GM18517 (cell line): ENCODE measurements at regions not wholly inside any gene's neighbourhood (a gene's known extent, or its start where the extent isn't known, plus 50 kb on each side); places are given as distances from the start of the nearest gene placed in this dataset.

Experiments used
- ATAC-seq: cut with Tn5 transposase; IDR thresholded peaks from one replicate; pipeline ENCODE4 v1.9.1; 2021; ENCODE audit warnings: mild to moderate bottlenecking, moderate library complexity; ENCODE audit not compliant: unreplicated experiment

DNA sequence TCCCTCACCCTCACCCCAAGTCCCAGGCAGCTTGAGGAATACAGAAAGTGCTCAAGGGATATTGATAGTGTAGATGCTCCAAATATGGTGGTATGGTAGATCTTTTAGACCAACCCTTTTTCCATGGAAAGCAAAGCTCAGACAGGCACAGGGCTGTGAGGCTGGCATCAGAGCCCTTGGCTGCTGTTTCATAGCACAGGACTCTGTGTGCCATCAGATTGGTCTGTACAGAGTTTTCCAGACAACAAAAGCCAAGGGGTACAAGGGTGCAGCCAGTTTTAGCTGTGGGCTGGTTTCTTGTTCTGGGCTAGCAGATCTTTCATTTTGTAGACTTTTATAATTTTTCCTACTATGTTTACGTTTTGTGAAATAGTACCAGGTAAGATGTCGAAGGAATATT lies 296.9 kb upstream of the TNP1 start:
- no peak for ATAC-seq

DNA sequence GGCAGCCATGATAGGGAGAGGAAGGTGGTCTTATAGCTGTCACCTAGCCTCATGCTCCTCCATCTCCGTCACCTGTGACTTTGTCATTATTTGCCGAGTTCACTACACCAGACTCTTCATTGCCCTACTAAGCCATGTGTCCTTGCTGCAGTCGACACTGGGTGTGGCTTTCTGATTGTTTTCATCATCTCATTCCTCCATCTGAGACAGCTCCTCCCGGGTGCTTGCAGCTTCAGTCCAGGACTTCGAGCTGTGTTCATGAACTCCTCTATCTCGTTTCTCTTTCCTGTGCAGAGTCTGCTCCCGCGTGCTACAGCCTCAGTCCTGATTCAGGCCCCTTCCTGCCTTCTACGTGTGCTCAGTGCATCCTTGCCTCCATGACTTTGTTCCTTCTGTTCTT lies 295.1 kb upstream of the TNP1 start:
- ATAC-seq = no peak

DNA sequence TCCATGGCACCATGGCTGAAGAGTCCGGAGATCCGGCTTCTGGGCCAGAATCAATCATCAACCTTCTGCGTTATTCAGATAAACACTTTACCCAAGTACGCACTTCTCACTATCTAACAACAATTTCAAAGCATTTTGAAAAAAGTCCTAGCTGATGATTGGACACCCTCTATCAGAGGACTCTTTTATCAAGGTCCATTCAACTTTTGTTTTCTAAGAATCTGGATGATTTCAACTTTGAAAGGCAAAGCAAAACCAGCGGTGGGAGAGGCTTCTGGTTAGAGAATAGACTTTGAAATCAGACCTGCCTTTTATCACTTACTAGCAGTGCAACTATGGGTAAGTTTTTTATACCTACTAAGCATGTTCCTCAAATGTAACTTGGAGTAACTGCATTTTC lies 293.6 kb upstream of the TNP1 start:
- no peak for ATAC-seq

DNA sequence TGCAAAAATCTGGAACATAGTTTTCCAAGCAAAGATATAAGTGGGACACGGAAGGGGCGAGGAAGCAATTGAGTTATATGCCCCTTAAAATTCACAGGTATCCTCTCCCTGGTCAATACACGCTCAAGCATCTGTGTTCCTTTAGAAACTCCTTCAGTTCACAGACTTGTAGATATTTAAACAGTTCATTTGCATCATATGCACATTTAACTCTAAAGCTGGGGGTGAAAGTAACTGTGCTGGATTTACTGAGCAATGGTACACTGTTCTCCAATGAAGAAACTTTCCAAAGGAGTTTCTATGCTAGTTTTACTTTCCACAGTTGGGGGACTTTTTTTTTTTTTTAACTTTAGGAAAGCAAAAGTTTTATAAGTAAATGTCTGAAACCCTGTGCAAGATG lies 293.0 kb upstream of the TNP1 start:
- no peak for ATAC-seq

DNA sequence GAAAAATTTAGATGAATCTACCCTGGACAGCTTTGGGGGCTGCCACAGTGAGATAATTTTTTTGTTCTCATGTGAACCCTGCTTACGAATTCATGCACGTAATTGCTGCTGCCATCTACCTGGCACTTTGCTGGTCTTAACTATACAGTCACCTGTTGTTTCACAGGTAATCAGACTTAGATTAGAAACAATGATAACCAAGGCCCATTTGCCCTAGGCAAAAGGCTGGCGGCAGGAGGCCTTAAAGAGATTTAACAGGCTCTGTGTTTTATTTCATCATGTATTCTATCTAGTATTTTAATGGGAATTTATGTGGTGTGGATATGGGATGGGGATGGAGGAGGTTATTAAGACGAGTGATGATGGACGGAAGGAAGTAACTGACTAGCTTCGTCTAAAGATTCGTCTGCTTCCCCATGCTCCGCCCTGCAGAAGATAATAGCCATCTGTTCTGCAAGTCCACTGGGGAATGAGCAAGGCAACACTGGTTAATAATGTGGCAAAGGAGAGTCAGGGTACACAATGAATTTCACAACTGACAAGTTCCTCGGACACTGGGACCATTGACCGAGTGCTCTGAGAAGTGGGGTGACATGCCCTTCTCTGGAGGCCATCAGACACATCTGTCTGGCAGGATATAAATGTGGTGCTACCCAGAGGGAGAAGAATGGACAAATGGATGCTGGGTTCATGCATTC lies 291.8 kb upstream of the TNP1 start:
- no peak for ATAC-seq

DNA sequence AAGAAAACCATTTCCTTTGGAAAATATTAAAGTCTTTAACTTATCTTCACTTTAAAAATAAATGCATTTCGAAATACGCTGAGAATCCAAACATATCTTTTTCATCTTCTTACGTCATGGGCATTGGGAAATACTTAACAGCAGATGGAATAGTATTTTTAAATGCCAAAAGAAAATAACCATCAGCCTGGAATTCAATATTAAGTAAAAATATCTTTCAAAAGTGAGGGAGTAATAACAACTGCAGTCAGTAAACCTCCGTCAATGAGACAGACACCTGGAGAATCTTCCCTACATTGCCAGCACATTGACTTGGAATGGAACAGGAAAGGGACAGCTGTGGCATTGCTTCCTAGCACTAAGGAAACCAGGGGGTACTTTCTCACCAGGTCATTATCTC lies 290.4 kb upstream of the TNP1 start:
- no peak for ATAC-seq

DNA sequence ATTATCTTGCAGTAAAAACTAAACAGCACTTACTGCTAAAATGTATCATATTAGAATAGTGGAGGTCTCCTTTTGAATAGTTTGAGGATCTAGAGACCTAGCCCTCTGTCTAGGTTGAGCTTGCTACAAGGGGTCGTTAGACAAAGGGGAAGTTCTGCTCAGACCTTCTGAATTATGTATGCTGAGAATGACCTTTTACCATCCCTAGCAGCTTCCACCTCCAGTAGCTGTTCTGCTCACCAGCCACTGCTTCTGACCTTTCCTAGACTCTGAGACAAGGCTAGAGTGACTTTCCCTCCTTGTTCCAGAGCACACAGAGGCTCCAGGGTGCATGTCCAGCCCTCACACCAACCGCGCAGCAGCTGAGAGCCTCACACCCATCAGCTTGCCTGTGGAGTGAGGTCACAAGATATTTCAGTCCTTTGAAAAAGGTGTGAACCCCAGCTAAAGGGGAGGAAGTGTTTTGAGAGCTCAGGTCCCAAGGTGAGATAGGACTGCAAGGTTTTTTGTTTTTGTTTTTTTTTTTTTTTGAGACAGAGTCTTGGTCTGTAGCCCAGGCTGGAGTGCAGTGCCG lies 289.3 kb upstream of the TNP1 start:
- ATAC-seq = no peak

DNA sequence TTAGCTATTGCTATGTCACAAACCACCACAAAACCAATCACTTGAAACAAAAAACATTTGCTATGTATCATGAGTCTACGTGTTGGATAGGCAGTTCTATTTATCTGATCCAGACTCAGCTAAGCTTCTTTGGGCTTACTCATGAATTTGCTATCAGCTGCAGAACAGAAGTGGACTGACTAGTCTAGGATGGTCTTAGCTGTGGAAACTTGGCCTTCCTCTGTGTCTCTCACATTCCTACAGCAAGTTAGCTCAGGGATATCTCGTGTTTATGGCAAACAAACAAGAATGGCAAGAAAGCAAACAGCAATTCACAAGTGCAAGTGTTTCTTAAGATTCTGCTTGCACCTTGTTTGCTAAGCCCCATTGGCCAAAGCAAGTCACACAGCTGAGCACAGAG lies 288.0 kb upstream of the TNP1 start:
- no peak for ATAC-seq

DNA sequence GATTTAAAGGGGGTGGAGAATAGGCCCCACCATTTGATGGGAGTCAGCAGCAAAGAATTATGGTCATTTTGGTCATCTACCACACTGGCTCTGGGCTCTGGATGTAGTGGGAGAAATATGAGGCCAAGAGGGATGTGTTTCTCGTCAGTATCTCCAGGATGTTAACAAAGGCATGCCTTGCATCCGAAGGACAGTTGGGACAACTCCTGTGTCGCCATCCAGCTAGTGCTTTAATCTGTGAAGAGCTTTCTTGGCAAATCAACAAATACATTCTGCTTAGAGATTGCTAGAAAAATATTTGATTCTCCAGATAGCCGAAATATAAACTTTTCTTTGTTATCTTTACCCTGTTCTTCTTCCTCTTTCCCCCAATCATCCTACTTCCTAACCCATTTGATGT lies 287.1 kb upstream of the TNP1 start:
- no peak for ATAC-seq

DNA sequence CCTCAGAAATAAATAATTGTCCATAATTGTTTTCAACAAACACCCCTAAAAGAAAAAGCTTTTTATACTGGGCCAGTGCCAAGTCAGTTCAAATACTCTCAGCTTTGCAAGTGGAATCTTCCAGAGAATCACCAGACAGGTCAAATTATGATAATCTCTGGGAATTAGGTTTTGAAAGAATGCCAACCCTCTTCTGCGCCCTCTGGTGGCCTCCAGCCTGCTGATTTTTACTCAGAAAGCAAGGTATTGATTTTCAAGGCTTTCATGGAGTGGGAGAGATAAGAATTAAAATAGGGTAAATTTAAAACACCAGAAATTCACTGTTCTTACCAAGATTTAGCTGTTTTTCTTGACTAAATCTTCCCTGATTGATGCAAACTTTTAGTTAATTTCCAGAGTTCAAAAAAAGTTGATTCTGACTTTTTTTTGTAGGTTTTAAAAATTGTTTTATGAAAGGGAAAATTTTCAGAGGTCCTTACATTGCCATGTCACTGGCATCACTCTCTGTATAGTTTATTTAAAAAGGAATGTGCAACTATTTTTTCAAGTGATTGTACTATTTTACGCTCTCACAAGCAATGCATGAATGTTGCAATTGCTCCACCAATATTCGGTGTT lies 282.9 kb upstream of the TNP1 start:
- no peak for ATAC-seq

DNA sequence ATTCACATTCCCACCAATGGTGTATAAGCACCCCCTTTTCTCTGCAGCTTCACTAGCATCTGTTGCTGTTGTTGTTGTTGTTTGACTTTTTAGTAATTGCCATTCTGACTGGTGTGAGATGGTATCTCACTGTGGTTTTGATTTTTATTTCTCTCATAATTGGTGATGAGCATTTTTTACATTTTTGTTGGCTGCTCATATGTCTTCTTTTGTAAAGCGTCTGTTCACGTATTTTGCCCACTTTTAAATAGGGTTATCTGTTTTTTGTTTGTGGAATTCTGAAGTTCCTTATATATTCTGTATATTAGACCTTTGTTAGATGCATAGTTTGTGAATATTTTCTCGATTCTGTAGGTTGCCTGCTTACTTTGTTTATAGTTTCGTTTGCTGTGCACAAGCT lies 278.4 kb upstream of the TNP1 start:
- no peak for ATAC-seq

DNA sequence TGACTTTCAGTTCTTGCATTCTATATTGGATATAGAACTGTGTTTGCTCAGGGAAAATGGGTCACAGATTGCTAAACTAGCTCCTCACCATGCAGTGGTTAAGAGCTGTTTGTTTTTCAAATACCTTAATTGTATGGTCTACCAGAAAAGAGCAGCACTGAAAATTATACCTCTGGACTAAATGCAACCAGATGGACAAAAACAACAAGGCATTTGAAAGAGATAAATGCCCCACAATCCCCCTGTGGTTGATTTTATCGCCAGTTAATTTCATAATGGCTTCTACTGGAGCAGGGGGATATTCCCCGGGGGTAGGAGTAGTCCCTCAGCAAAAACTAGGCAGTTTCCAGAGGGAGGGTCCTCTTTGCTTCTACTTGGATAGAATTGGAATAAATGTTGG lies 267.9 kb upstream of the TNP1 start:
- ATAC-seq = no peak

DNA sequence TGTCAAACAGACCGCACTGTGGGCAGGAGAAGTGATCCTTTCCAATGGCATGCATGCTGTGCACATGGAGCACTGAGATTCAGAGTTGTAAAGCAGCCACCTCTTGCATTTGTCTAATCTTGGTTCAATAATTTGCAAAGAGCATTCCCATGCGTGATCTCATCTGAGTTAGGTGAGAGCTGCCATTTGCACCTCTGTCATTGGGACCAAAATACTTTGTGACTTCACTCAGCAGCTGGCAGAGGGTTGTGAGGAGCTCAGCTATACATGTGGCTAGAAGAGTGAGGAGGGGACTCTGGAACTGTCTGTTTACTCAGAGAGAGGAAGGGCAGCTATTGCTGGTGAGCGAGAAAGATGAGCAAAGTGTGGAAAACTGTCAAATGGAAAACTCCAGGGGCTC lies 265.1 kb upstream of the TNP1 start:
- no peak for ATAC-seq

DNA sequence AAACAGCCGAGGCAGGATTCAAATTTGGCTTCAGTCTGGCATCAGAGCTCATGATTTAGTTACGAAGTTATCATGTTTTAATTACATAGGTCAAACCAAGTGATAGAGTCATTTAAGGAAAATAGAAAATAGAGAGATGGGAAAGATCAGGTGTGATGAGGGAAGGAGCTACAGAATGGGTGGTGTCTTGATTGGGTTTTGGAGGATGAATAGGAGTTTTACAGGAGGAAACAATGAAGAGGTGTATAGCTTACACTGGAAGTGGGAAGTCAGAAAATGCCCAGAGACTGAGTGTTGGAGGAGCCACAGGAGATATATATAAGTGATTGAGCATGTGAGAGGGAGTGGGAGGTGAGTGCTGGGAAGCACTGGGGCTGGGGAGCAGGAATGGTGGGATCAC lies 264.2 kb upstream of the TNP1 start:
- no peak for ATAC-seq

DNA sequence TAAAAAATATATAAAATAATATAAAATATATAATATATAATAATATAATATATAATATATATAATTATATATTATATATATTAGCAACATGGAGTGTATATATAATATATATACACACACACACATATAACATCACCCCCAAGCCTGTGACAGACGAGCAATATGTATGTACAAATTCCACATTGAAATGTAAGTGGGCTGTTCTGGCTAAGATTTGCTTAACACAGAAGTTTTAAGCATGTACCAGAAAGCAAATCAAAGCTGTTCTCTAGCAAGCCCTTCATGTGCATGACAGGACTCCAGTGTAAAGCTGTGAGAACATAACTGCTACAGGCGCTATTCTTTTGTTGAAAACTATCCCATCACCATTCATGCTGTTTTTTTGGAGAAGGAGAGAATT lies 261.7 kb upstream of the TNP1 start:
- ATAC-seq = no peak

DNA sequence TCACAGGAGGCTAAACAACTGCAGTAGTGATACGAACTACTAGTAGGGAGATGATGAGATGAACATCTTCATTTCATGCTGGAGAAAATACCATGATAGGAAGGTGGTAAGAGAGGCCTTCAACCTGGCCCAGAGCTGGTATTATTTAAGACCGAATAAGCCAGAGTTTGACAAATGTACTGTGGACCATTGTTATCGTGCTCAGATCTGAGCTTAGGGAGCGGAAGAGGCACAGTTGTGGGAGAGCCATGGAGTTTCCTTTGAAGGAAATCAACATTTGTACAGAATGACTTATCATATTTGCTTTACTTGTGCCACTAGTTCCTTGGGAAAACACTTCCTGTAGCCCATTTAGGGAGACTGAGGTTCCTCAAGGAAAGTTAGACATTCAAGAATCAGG lies 260.6 kb upstream of the TNP1 start:
- no peak for ATAC-seq

DNA sequence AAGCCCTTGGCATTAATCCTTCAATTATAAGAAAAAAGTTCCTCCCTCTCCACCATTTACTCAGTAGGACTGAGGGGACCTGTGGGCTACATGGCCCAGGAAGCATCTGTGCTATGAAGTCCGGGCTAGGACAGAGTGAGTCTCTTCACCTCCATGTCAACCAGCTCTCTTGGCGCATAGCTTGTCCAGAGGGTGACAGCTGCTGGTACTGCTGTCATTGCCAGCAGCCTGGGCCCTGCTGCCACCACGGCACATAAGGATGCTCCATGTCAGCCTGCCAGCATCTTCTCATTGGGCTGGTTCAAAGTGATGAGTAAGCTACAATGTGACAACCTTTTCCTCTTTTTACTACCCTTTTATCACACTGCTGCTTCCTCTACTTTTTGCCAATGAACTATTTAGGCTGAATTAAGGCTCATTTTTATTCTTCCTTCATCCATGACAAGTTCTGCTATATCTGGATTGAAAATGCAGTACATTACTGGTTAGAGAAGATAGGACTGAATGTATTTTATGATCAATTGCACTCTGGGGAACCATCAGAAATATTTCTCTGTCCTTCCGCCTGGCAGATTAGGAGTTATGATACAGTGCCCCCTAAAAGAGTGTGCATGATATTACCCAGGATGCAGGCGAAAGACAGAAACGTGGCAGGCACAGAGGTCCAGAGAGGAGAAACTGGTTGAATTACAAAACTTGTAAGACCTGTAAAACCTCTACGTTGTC lies 258.9 kb upstream of the TNP1 start:
- ATAC-seq = no peak

DNA sequence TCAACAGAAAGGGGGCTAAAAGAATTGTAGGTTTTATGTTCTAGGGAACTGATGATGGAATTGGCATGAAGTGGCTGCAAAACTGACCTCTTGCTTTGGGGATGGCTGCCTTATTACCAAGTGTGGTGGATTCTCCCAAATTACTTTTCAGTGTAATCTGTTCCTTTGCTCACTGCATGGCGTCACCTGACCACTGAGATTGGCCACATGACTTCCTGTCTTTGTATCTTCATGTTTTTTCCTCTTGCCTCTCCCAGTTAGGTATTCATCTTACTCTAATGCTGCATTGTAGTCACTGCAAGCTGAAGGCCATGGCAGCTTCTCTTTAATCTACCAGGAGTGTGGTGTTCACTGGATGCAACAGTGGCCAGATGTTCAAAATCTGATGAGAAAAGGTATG lies 257.7 kb upstream of the TNP1 start:
- ATAC-seq = no peak

DNA sequence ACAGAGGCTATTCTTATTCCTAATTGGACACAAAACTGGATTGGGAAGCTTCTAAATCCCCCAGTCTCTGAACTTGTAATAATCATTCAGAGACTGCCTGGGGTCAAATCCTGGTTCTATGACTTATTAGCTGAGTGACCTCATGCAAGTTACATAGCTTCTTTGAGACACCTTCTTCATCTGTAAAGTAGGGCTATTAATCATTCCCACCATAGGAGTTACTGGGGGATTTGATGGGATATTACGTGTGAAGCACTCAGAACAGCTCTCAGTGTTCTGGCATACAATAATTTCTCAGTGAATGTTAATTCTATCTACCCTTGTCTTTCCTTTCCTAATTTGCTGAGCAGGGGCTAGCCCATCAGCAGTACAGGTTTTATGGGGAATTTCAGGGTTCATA lies 256.7 kb upstream of the TNP1 start:
- no peak for ATAC-seq

DNA sequence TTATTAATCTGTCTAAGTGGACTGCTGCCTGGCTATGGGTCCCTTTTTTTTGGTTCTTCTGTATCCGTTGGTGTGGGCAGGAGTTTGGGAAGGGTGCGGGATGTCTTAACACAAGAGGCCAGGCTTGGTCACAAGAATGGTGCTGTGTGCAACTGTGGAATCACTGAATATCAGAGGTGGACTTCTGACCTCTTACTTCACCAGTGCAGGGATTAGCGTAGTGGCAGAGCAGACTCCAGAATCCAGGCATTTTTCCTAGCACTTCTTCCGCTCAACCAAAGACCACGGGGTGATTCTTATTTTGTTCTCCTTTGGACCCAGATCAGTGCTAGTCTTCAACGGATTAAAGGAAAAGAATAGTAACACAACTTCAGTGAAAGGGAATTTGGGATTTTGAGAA lies 254.3 kb upstream of the TNP1 start:
- ATAC-seq = no peak

DNA sequence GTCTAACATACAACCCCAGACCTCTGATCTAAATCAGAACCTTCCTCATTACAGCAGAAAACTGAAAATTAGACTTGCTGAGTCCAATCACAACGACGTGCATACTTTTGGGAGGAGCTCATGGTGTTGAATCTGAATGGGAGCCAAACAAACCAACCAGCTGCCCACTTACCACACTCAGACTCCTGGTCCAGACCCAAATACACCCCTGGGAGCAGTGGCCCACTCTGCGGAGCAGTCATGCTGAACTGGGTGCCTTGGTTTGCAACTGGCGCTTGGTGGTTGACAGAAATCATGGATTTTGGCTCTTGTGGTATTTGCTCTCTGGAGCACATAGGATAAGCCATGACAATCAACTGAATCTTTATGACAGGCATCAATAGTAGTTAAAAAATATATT lies 253.6 kb upstream of the TNP1 start:
- no peak for ATAC-seq

DNA sequence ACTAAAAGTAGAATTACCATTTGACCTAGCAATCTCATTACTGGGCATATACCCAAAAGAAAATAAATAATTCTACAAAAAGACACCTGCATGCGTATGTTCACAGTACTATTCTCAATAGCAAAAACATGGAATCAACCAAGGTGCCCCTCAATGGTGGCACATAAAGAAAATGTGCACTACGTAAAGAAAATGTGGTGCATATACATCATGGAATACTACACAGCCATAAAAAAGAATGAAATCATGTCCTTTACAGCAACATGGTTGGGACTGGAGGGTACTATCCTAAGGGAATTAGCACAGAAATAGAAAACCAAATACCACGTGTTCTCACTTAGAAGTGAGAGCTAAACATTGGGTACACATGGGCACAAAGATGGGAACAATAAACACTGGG lies 250.7 kb upstream of the TNP1 start:
- no peak for ATAC-seq
